HG03354 (cell line): ENCODE measurements at regions not wholly inside any gene's neighbourhood (a gene's known extent, or its start where the extent isn't known, plus 50 kb on each side); places are given as distances from the start of the nearest gene placed in this dataset.
A peak's percentile ranks its signal among the peaks of the same experiment; 100 is the strongest.

Experiments
- ATAC-seq: cut with Tn5 transposase; IDR thresholded peaks from one replicate; pipeline ENCODE4 v1.9.1; 2021; ENCODE audit warnings: mild to moderate bottlenecking; ENCODE audit not compliant: unreplicated experiment, poor library complexity, severe bottlenecking

GRCh38 chr3:28076246-28076645, 165.2 kb upstream of the CMC1 start:
- no peak for ATAC-seq

- no peak for ATAC-seq
Observed at GRCh38 chr3:28077572-28077971, 163.8 kb upstream of the CMC1 start.

GRCh38 chr3:28078536-28078935, 162.9 kb upstream of the CMC1 start:
- ATAC-seq, result no peak

GRCh38 chr3:28080716-28081115, 160.7 kb upstream of the CMC1 start:
- no peak for ATAC-seq

- ATAC-seq, result peak; percentile 74
Observed at GRCh38 chr3:28081533-28081947, 159.9 kb upstream of the CMC1 start.

- no peak for ATAC-seq
Observed at GRCh38 chr3:28087591-28087990, 153.8 kb upstream of the CMC1 start.

- no peak for ATAC-seq
Observed at GRCh38 chr3:28088811-28089526, 152.4 kb upstream of the CMC1 start.

- no peak for ATAC-seq
Observed at GRCh38 chr3:28089527-28089897, 151.9 kb upstream of the CMC1 start.

GRCh38 chr3:28099296-28099695, 142.1 kb upstream of the CMC1 start:
- ATAC-seq, result no peak

- no peak for ATAC-seq
Observed at GRCh38 chr3:28101705-28102104, 139.7 kb upstream of the CMC1 start.

- ATAC-seq, result no peak
Observed at GRCh38 chr3:28103861-28104260, 137.6 kb upstream of the CMC1 start.

- no peak for ATAC-seq
Observed at GRCh38 chr3:28104896-28105534, 136.4 kb upstream of the CMC1 start.

- no peak for ATAC-seq
Observed at GRCh38 chr3:28109829-28110228, 131.6 kb upstream of the CMC1 start.

- no peak for ATAC-seq
Observed at GRCh38 chr3:28110869-28111268, 130.6 kb upstream of the CMC1 start.

- no peak for ATAC-seq
Observed at GRCh38 chr3:28114893-28115292, 126.5 kb upstream of the CMC1 start.

- no peak for ATAC-seq
Observed at GRCh38 chr3:28115316-28115715, 126.1 kb upstream of the CMC1 start.

GRCh38 chr3:28117598-28117997, 123.8 kb upstream of the CMC1 start:
- ATAC-seq, result no peak

GRCh38 chr3:28118087-28118486, 123.3 kb upstream of the CMC1 start:
- ATAC-seq, result no peak

- ATAC-seq, result no peak
Observed at GRCh38 chr3:28122227-28122626, 119.2 kb upstream of the CMC1 start.

GRCh38 chr3:28124882-28125281, 116.5 kb upstream of the CMC1 start:
- ATAC-seq, result peak; percentile 59

- ATAC-seq, result no peak
Observed at GRCh38 chr3:28125342-28125741, 116.1 kb upstream of the CMC1 start.

- no peak for ATAC-seq
Observed at GRCh38 chr3:28130836-28131235, 110.6 kb upstream of the CMC1 start.
